ENCODE measurements at regions not wholly inside any gene's neighbourhood (a gene's known extent, or its start where the extent isn't known, plus 50 kb on each side); places are given as distances from the start of the nearest gene placed in this dataset.

- no peaks in the 10 kb centered on the region for H3K79me1 ChIP-seq (ENCODE audit: low read depth, low read length)
- peaks cover 4 to 9% of the 10 kb centered on the region in 2 donors for H3K4me1 ChIP-seq (ENCODE audit: control insufficient read depth in 2 of 2, insufficient read depth in 1 of 2, low read depth in 1 of 2, low read length in 2 of 2)
- no peak overlapping the region for H3K23ac ChIP-seq (ENCODE audit: low read depth, low read length, poor library complexity)
- H3K9me3 ChIP-seq (replicated peaks in 1 of 2; ENCODE audit: control insufficient read depth in 2 of 2, insufficient read depth in 1 of 2, low read depth in 1 of 2, low read length in 2 of 2), result no peaks in the 10 kb centered on the region
- H2BK5ac ChIP-seq (ENCODE audit: low read length), result no peak overlapping the region
- no peak overlapping the region for H2AFZ ChIP-seq (ENCODE audit: low read length)
- no peaks in the 10 kb centered on the region for H3K27me3 ChIP-seq (ENCODE audit: control insufficient read depth in 3 of 3, insufficient read depth in 3 of 3, low read depth in 1 of 3, low read length in 3 of 3)
- H4K91ac ChIP-seq (ENCODE audit: low read depth, low read length, poor library complexity), result no peak overlapping the region
- no peak for DNase-seq (ENCODE audit: low spot score)
- H3K4me3 ChIP-seq (ENCODE audit: low read length in 2 of 2), result no peak overlapping the region
- no peak overlapping the region for H2BK15ac ChIP-seq (ENCODE audit: low read length)
- no peak overlapping the region for H3K27ac ChIP-seq (replicated peaks; ENCODE audit: low read length)
- WGBS, 2 donors (ENCODE audit: extremely low coverage in 2 of 2, insufficient read length in 2 of 2, insufficient replicate concordance in 1 of 2), result no CpG with 5 or more reads among the region's 1 CpG
- no peak overlapping the region for H3K4me2 ChIP-seq (ENCODE audit: insufficient read depth, low read length, poor library complexity, severe bottlenecking)
- H3K9ac ChIP-seq (ENCODE audit: low read depth, low read length, poor library complexity), result no peak overlapping the region
- no peak overlapping the region for H4K8ac ChIP-seq (ENCODE audit: low read depth, low read length)
- H2BK12ac ChIP-seq (ENCODE audit: low read length), result no peak overlapping the region
- H3K18ac ChIP-seq (ENCODE audit: low read length), result no peak overlapping the region
- H3K36me3 ChIP-seq (replicated peaks in 1 of 2; ENCODE audit: control insufficient read depth in 2 of 2, insufficient read depth in 2 of 2, low read length in 2 of 2), result no peaks in the 10 kb centered on the region
- no peak overlapping the region for H2BK120ac ChIP-seq (ENCODE audit: low read depth, low read length)
- H3K4ac ChIP-seq (ENCODE audit: low read length), result no peak overlapping the region
- no peak overlapping the region for H2AK5ac ChIP-seq (ENCODE audit: low read depth, low read length)
- no peak overlapping the region for H3K14ac ChIP-seq (ENCODE audit: low read length)
These were observed 80.7 kb upstream of the ZNF280D start for GRCh38 chr15:56813995-56814394.

- Histone ChIP-seq H3K4me1 (ENCODE audit: control insufficient read depth in 2 of 2, insufficient read depth in 1 of 2, low read depth in 1 of 2, low read length in 2 of 2) (peaks cover 4 to 9% of the 10 kb centered on the region in 2 donors), H3K18ac (ENCODE audit: low read length) (no peak overlapping the region), H2BK15ac (ENCODE audit: low read length) (no peak overlapping the region), H3K4ac (ENCODE audit: low read length) (no peak overlapping the region), H3K36me3 (replicated peaks in 1 of 2; ENCODE audit: control insufficient read depth in 2 of 2, insufficient read depth in 2 of 2, low read length in 2 of 2) (no peaks in the 10 kb centered on the region), H3K9me3 (replicated peaks in 1 of 2; ENCODE audit: control insufficient read depth in 2 of 2, insufficient read depth in 1 of 2, low read depth in 1 of 2, low read length in 2 of 2) (peaks cover 0 to 2% of the 10 kb centered on the region in 2 donors), H2BK12ac (ENCODE audit: low read length) (no peak overlapping the region), H2BK120ac (ENCODE audit: low read depth, low read length) (no peak overlapping the region), H4K91ac (ENCODE audit: low read depth, low read length, poor library complexity) (no peak overlapping the region), H3K79me1 (ENCODE audit: low read depth, low read length) (no peaks in the 10 kb centered on the region), H2AK5ac (ENCODE audit: low read depth, low read length) (no peak overlapping the region), H3K23ac (ENCODE audit: low read depth, low read length, poor library complexity) (no peak overlapping the region), H3K14ac (ENCODE audit: low read length) (no peak overlapping the region), H3K4me2 (ENCODE audit: insufficient read depth, low read length, poor library complexity, severe bottlenecking) (no peak overlapping the region), H3K27me3 (ENCODE audit: control insufficient read depth in 3 of 3, insufficient read depth in 3 of 3, low read depth in 1 of 3, low read length in 3 of 3) (no peaks in the 10 kb centered on the region), H2BK5ac (ENCODE audit: low read length) (no peak overlapping the region), H3K9ac (ENCODE audit: low read depth, low read length, poor library complexity) (no peak overlapping the region), H3K27ac (replicated peaks; ENCODE audit: low read length) (no peak overlapping the region), H2AFZ (ENCODE audit: low read length) (no peak overlapping the region), H3K4me3 (ENCODE audit: low read length in 2 of 2) (no peak overlapping the region), H4K8ac (ENCODE audit: low read depth, low read length) (no peak overlapping the region)
- no peak for DNase-seq (ENCODE audit: low spot score)
These were observed 79.7 kb upstream of the ZNF280D start for GRCh38 chr15:56812961-56813360.

GRCh38 chr15:56812221-56812620 is 78.9 kb upstream of the ZNF280D start:
- no peak overlapping the region for H3K4ac ChIP-seq (ENCODE audit: low read length)
- H3K9ac ChIP-seq (ENCODE audit: low read depth, low read length, poor library complexity), result no peak overlapping the region
- H3K23ac ChIP-seq (ENCODE audit: low read depth, low read length, poor library complexity), result no peak overlapping the region
- no peak overlapping the region for H2BK12ac ChIP-seq (ENCODE audit: low read length)
- H4K8ac ChIP-seq (ENCODE audit: low read depth, low read length), result no peak overlapping the region
- H3K18ac ChIP-seq (ENCODE audit: low read length), result no peak overlapping the region
- no peaks in the 10 kb centered on the region for H3K27me3 ChIP-seq (ENCODE audit: control insufficient read depth in 3 of 3, insufficient read depth in 3 of 3, low read depth in 1 of 3, low read length in 3 of 3)
- no peaks in the 10 kb centered on the region for H3K79me1 ChIP-seq (ENCODE audit: low read depth, low read length)
- H2AFZ ChIP-seq (ENCODE audit: low read length), result no peak overlapping the region
- H2AK5ac ChIP-seq (ENCODE audit: low read depth, low read length), result no peak overlapping the region
- DNase-seq (ENCODE audit: low spot score), result no peak
- peaks cover 4 to 5% of the 10 kb centered on the region in 2 donors for H3K9me3 ChIP-seq (replicated peaks in 1 of 2; ENCODE audit: control insufficient read depth in 2 of 2, insufficient read depth in 1 of 2, low read depth in 1 of 2, low read length in 2 of 2)
- no peak overlapping the region for H2BK120ac ChIP-seq (ENCODE audit: low read depth, low read length)
- H3K36me3 ChIP-seq (replicated peaks in 1 of 2; ENCODE audit: control insufficient read depth in 2 of 2, insufficient read depth in 2 of 2, low read length in 2 of 2), result no peaks in the 10 kb centered on the region
- H3K4me2 ChIP-seq (ENCODE audit: insufficient read depth, low read length, poor library complexity, severe bottlenecking), result no peak overlapping the region
- no CpG with 5 or more reads among the region's 3 CpGs for WGBS, 2 donors (ENCODE audit: extremely low coverage in 2 of 2, insufficient read length in 2 of 2, insufficient replicate concordance in 1 of 2)
- peaks cover under 1 to 5% of the 10 kb centered on the region in 2 donors for H3K4me1 ChIP-seq (ENCODE audit: control insufficient read depth in 2 of 2, insufficient read depth in 1 of 2, low read depth in 1 of 2, low read length in 2 of 2)
- H3K27ac ChIP-seq (replicated peaks; ENCODE audit: low read length), result no peak overlapping the region
- H4K91ac ChIP-seq (ENCODE audit: low read depth, low read length, poor library complexity), result no peak overlapping the region
- H2BK5ac ChIP-seq (ENCODE audit: low read length), result no peak overlapping the region
- H3K14ac ChIP-seq (ENCODE audit: low read length), result no peak overlapping the region
- H3K4me3 ChIP-seq (ENCODE audit: low read length in 2 of 2), result no peak overlapping the region
- no peak overlapping the region for H2BK15ac ChIP-seq (ENCODE audit: low read length)

- Histone ChIP-seq H3K27me3 (ENCODE audit: control insufficient read depth in 3 of 3, insufficient read depth in 3 of 3, low read depth in 1 of 3, low read length in 3 of 3) (no peaks in the 10 kb centered on the region), H3K36me3 (replicated peaks in 1 of 2; ENCODE audit: control insufficient read depth in 2 of 2, insufficient read depth in 2 of 2, low read length in 2 of 2) (no peaks in the 10 kb centered on the region), H3K9ac (ENCODE audit: low read depth, low read length, poor library complexity) (no peak overlapping the region), H3K14ac (ENCODE audit: low read length) (no peak overlapping the region), H4K91ac (ENCODE audit: low read depth, low read length, poor library complexity) (no peak overlapping the region), H3K79me1 (ENCODE audit: low read depth, low read length) (no peaks in the 10 kb centered on the region), H3K23ac (ENCODE audit: low read depth, low read length, poor library complexity) (no peak overlapping the region), H2BK15ac (ENCODE audit: low read length) (no peak overlapping the region), H3K4ac (ENCODE audit: low read length) (no peak overlapping the region), H2AK5ac (ENCODE audit: low read depth, low read length) (no peak overlapping the region), H3K9me3 (replicated peaks in 1 of 2; ENCODE audit: control insufficient read depth in 2 of 2, insufficient read depth in 1 of 2, low read depth in 1 of 2, low read length in 2 of 2) (peaks cover 4 to 5% of the 10 kb centered on the region in 2 donors), H4K8ac (ENCODE audit: low read depth, low read length) (no peak overlapping the region), H3K18ac (ENCODE audit: low read length) (no peak overlapping the region), H2AFZ (ENCODE audit: low read length) (no peak overlapping the region), H2BK120ac (ENCODE audit: low read depth, low read length) (no peak overlapping the region), H3K27ac (replicated peaks; ENCODE audit: low read length) (no peak overlapping the region), H3K4me3 (ENCODE audit: low read length in 2 of 2) (no peak overlapping the region), H2BK12ac (ENCODE audit: low read length) (no peak overlapping the region), H3K4me2 (ENCODE audit: insufficient read depth, low read length, poor library complexity, severe bottlenecking) (no peak overlapping the region), H2BK5ac (ENCODE audit: low read length) (no peak overlapping the region), H3K4me1 (ENCODE audit: control insufficient read depth in 2 of 2, insufficient read depth in 1 of 2, low read depth in 1 of 2, low read length in 2 of 2) (no peaks in the 10 kb centered on the region)
- WGBS, 2 donors (ENCODE audit: extremely low coverage in 2 of 2, insufficient read length in 2 of 2, insufficient replicate concordance in 1 of 2), result no CpG with 5 or more reads among the region's 4 CpGs
- DNase-seq (ENCODE audit: low spot score), result no peak
These were observed 78.3 kb upstream of the ZNF280D start for GRCh38 chr15:56811586-56811985.

All from neuronal stem cell (in vitro differentiated cells).